ENCODE measurements at regions not wholly inside any gene's neighbourhood (a gene's known extent, or its start where the extent isn't known, plus 50 kb on each side); places are given as distances from the start of the nearest gene placed in this dataset.

DNA sequence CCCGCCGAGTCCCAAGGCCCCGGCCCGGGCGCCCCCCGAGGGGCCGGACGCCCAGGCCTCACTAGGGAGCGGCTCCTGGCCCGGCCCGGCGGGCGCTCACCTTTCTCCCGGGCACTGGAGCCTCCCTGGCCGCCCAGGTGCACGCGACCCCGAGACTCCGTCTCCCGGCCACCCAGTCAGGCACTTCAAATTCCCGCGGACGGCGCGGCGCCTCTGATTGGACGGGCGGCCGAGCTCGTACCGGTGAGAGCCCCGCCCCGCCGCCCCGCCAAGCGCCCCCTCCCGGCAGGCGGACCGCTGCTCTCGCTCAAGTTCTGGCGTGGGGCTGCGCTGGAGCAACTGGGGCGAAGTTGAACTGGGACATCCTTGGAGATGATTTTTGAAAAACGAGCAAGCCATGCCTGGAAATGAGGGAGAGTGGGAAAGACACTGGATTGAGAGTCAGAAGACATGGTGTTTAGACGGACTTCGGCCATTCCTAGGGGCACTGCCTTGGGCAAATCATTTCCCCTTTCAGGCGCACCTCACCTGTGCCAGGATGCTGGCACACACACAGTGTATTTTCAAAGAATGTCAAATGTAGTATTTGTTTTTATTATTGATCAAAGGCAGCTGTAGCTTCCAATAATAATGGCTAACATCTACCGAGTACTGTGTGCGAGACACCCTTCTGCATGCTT lies 485.3 kb downstream of the UQCRFS1 start:
- TF ChIP-seq RAD21 (IDR thresholded peaks at IDR 0.05; ENCODE audit: low read depth): no peak
- TF ChIP-seq EGR1 (IDR thresholded peaks at IDR 0.05): no peak
- TF ChIP-seq FOXM1 (IDR thresholded peaks at IDR 0.05; ENCODE audit: borderline replicate concordance, low read depth): no peak
- TF ChIP-seq YY1 (IDR thresholded peaks at IDR 0.05; ENCODE audit: low read depth): no peak
- TF ChIP-seq TCF12 (IDR thresholded peaks at IDR 0.05; ENCODE audit: low read depth): no peak
- no peak for TF ChIP-seq CREB1 (IDR thresholded peaks at IDR 0.05; ENCODE audit: low read depth)
- TF ChIP-seq NFIC (IDR thresholded peaks at IDR 0.05): no peak

GRCh38 chr19:28726533-28727479 lies 486.1 kb downstream of the UQCRFS1 start:
- TF ChIP-seq YY1 (IDR thresholded peaks at IDR 0.05; ENCODE audit: low read depth) (no peak), TCF12 (IDR thresholded peaks at IDR 0.05; ENCODE audit: low read depth) (no peak), CEBPB (IDR thresholded peaks at IDR 0.05) (no peak), MAX (IDR thresholded peaks at IDR 0.05) (no peak), CREB1 (IDR thresholded peaks at IDR 0.05; ENCODE audit: low read depth) (no peak), EGR1 (IDR thresholded peaks at IDR 0.05) (no peak), TEAD4 (IDR thresholded peaks at IDR 0.05) (no peak), RAD21 (IDR thresholded peaks at IDR 0.05; ENCODE audit: low read depth) (no peak), EP300 (IDR thresholded peaks at IDR 0.05; ENCODE audit: borderline replicate concordance) (no peak), ZBTB7A (IDR thresholded peaks at IDR 0.05; ENCODE audit: low read depth) (no peak), NFIC (IDR thresholded peaks at IDR 0.05) (no peak), USF1 (IDR thresholded peaks at IDR 0.05) (no peak), TAF1 (IDR thresholded peaks at IDR 0.05; ENCODE audit: low read depth) (no peak), FOXM1 (IDR thresholded peaks at IDR 0.05; ENCODE audit: borderline replicate concordance, low read depth) (no peak)
- TF ChIP-seq, protein P1, sequence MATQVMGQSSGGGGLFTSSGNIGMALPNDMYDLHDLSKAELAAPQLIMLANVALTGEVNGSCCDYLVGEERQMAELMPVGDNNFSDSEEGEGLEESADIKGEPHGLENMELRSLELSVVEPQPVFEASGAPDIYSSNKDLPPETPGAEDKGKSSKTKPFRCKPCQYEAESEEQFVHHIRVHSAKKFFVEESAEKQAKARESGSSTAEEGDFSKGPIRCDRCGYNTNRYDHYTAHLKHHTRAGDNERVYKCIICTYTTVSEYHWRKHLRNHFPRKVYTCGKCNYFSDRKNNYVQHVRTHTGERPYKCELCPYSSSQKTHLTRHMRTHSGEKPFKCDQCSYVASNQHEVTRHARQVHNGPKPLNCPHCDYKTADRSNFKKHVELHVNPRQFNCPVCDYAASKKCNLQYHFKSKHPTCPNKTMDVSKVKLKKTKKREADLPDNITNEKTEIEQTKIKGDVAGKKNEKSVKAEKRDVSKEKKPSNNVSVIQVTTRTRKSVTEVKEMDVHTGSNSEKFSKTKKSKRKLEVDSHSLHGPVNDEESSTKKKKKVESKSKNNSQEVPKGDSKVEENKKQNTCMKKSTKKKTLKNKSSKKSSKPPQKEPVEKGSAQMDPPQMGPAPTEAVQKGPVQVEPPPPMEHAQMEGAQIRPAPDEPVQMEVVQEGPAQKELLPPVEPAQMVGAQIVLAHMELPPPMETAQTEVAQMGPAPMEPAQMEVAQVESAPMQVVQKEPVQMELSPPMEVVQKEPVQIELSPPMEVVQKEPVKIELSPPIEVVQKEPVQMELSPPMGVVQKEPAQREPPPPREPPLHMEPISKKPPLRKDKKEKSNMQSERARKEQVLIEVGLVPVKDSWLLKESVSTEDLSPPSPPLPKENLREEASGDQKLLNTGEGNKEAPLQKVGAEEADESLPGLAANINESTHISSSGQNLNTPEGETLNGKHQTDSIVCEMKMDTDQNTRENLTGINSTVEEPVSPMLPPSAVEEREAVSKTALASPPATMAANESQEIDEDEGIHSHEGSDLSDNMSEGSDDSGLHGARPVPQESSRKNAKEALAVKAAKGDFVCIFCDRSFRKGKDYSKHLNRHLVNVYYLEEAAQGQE (IDR thresholded peaks at IDR 0.05; ENCODE audit: low read depth): no peak

DNA sequence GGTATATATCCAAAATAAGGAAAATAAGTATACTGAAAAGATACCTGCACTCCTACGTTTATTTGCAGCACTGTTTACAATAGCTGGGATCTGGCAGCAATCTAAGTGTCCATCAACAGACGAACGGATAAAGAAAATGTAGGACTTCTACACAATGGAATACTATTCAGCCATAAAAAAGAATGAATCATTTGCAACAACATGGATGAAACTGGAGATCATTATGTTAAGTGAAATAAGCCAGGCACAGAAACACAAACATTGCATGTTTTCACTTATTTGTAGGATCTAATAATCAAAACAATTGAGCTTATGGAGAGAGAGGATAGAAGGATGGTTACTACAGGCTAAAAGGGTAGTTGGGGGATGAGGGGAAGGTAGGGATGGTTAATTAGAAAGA lies 494.0 kb downstream of the UQCRFS1 start:
- TF ChIP-seq, protein P1 (IDR thresholded peaks at IDR 0.05; ENCODE audit: low read depth): no peak
- no peak for TF ChIP-seq TAF1 (IDR thresholded peaks at IDR 0.05; ENCODE audit: low read depth)
- no peak for TF ChIP-seq TEAD4 (IDR thresholded peaks at IDR 0.05)
- TF ChIP-seq NFIC (IDR thresholded peaks at IDR 0.05): no peak
- no peak for TF ChIP-seq FOXM1 (IDR thresholded peaks at IDR 0.05; ENCODE audit: borderline replicate concordance, low read depth)
- TF ChIP-seq EGR1 (IDR thresholded peaks at IDR 0.05): no peak
- TF ChIP-seq MAX (IDR thresholded peaks at IDR 0.05): no peak
- no peak for TF ChIP-seq RAD21 (IDR thresholded peaks at IDR 0.05; ENCODE audit: low read depth)

DNA sequence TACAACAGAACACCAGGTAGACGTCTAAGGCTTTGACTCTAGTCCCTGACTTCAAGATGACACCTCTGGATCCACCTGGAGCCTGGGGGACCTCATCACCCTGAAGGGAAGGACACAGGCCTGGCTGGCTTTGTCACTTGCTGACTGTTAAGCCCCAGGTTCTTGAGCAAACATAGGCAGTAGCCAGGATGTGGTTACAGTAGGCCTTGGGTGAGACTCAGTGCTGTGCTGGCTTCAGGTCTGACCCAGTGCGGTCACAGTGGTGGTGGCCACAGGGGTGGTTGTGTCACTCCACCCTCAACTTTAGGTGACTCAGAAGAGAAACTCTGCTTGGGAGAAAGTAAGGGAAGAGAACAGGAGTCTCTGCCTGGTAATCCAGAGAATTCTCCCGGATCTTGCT lies 497.8 kb downstream of the UQCRFS1 start:
- TF ChIP-seq TEAD4 (IDR thresholded peaks at IDR 0.05) (no peak), USF1 (IDR thresholded peaks at IDR 0.05) (no peak), EP300 (IDR thresholded peaks at IDR 0.05; ENCODE audit: borderline replicate concordance) (no peak), MAX (IDR thresholded peaks at IDR 0.05) (no peak), RAD21 (IDR thresholded peaks at IDR 0.05; ENCODE audit: low read depth) (no peak), CEBPB (IDR thresholded peaks at IDR 0.05) (no peak), TCF12 (IDR thresholded peaks at IDR 0.05; ENCODE audit: low read depth) (no peak), ZBTB7A (IDR thresholded peaks at IDR 0.05; ENCODE audit: low read depth) (no peak), YY1 (IDR thresholded peaks at IDR 0.05; ENCODE audit: low read depth) (no peak), TAF1 (IDR thresholded peaks at IDR 0.05; ENCODE audit: low read depth) (no peak)
- TF ChIP-seq, protein P1 (IDR thresholded peaks at IDR 0.05; ENCODE audit: low read depth): no peak

Measured in Ishikawa (cell line).